Brain microvascular endothelial cell (primary cell): ENCODE measurements at regions not wholly inside any gene's neighbourhood (a gene's known extent, or its start where the extent isn't known, plus 50 kb on each side); places are given as distances from the start of the nearest gene placed in this dataset.

Source experiments
- DNase-seq: peaks from one replicate; pipeline ENCODE4 v3.0.0-alpha.2; 2020
- H3K27ac ChIP-seq: fragments of 250-450 bp; sonication (Bioruptor Pico); 2 replicates; pipeline ENCODE4 v1.5.1; 2020; ENCODE audit warnings: mild to moderate bottlenecking, moderate library complexity
- H3K27me3 ChIP-seq: fragments of 250-450 bp; sonication (Bioruptor Pico); replicated peaks from 2 replicates; pipeline ENCODE4 v1.5.1; 2020; ENCODE audit warnings: mild to moderate bottlenecking
- H3K36me3 ChIP-seq: fragments of 250-450 bp; sonication (Bioruptor Pico); replicated peaks from 2 replicates; pipeline ENCODE4 v1.5.1; 2020; ENCODE audit warnings: mild to moderate bottlenecking
- H3K4me3 ChIP-seq: 2 replicates; pipeline ENCODE4 v1.5.1; 2011; ENCODE audit warnings: low read depth, mild to moderate bottlenecking, control low read depth, low read length, moderate library complexity
- CTCF ChIP-seq: IDR thresholded peaks from 2 replicates; pipeline ENCODE4 v1.5.1; 2011; ENCODE audit warnings: low read depth, mild to moderate bottlenecking, moderate library complexity, low read length, control low read depth, inconsistent platforms; ENCODE audit errors: missing control alignments
- in situ Hi-C: cut with HindIII; loops from 2 replicates; pipeline ENCODE4 v1.10.0; 2017; ENCODE audit warnings: low sequenced_read_pairs, low pct_ligation_motif_present

GRCh38 chr16:9264067-9264466 is 172.6 kb downstream of the HAPSTR1 start:
- in situ Hi-C loops: no loop called here
- Histone ChIP-seq H3K4me3 (no peak overlapping the region), H3K36me3 (no peaks in the 10 kb centered on the region), H3K27ac (no peak overlapping the region), H3K27me3 (no peaks in the 10 kb centered on the region)
- no peak for TF ChIP-seq CTCF
- no peak for DNase-seq

GRCh38 chr16:9268446-9268845 is 177.0 kb downstream of the HAPSTR1 start:
- Histone ChIP-seq H3K4me3 (no peak overlapping the region), H3K27me3 (no peaks in the 10 kb centered on the region), H3K36me3 (no peaks in the 10 kb centered on the region), H3K27ac (no peak overlapping the region)
- no peak for TF ChIP-seq CTCF
- in situ Hi-C loops: no loop called here
- no peak for DNase-seq

- H3K36me3 ChIP-seq: no peaks in the 10 kb centered on the region
- in situ Hi-C loops: no loop called here
These were observed 179.0 kb downstream of the HAPSTR1 start for GRCh38 chr16:9270424-9270823.

GRCh38 chr16:9270941-9271340 is 179.5 kb downstream of the HAPSTR1 start:
- in situ Hi-C loops: no loop called here
- Histone ChIP-seq H3K27me3 (no peaks in the 10 kb centered on the region), H3K4me3 (no peak overlapping the region), H3K27ac (no peak overlapping the region), H3K36me3 (no peaks in the 10 kb centered on the region)
- no peak for TF ChIP-seq CTCF
- no peak for DNase-seq

More at GRCh38 chr16:9270424-9270823, 179.0 kb downstream of the HAPSTR1 start:
- DNase-seq: no peak
- no peak overlapping the region for H3K27ac ChIP-seq
- no peaks in the 10 kb centered on the region for H3K27me3 ChIP-seq
- TF ChIP-seq CTCF: no peak
- H3K4me3 ChIP-seq: no peak overlapping the region

- Histone ChIP-seq H3K27me3 (no peaks in the 10 kb centered on the region), H3K27ac (no peak overlapping the region), H3K4me3 (no peak overlapping the region), H3K36me3 (no peaks in the 10 kb centered on the region)
- DNase-seq: no peak
- TF ChIP-seq CTCF: no peak
- in situ Hi-C loops: no loop called here
These were observed 180.4 kb downstream of the HAPSTR1 start for GRCh38 chr16:9271841-9272240.

GRCh38 chr16:9275377-9275776 is 183.9 kb downstream of the HAPSTR1 start:
- in situ Hi-C loops: no loop called here
- no peak for DNase-seq
- no peaks in the 10 kb centered on the region for H3K36me3 ChIP-seq
- no peak for TF ChIP-seq CTCF
- H3K4me3 ChIP-seq: no peak overlapping the region
- H3K27ac ChIP-seq: no peak overlapping the region
- no peaks in the 10 kb centered on the region for H3K27me3 ChIP-seq
